Endothelial cell (in vitro differentiated cells): ENCODE measurements at regions not wholly inside any gene's neighbourhood (a gene's known extent, or its start where the extent isn't known, plus 50 kb on each side); places are given as distances from the start of the nearest gene placed in this dataset.

Experiments used
- DNase-seq: peaks from one replicate; pipeline ENCODE4 v3.0.0; 2021; ENCODE audit warnings: low spot score
- H3K27ac Mint-ChIP-seq: one replicate; pipeline ENCODE4 v1.8.0; 2021; ENCODE audit warnings: mixed read lengths, inconsistent platforms; ENCODE audit not compliant: unreplicated experiment
- H3K27me3 Mint-ChIP-seq: one replicate; pipeline ENCODE4 v1.8.0; 2021; ENCODE audit warnings: mild to moderate bottlenecking, moderate library complexity, mixed read lengths, inconsistent platforms; ENCODE audit not compliant: unreplicated experiment
- H3K36me3 Mint-ChIP-seq: one replicate; pipeline ENCODE4 v1.8.0; 2021; ENCODE audit warnings: mild to moderate bottlenecking, low read depth, mixed read lengths, inconsistent platforms; ENCODE audit not compliant: unreplicated experiment
- H3K4me1 Mint-ChIP-seq: one replicate; pipeline ENCODE4 v1.8.0; 2021; ENCODE audit warnings: mild to moderate bottlenecking, mixed read lengths, inconsistent platforms; ENCODE audit not compliant: unreplicated experiment
- H3K4me3 Mint-ChIP-seq: one replicate; pipeline ENCODE4 v1.8.0; 2021; ENCODE audit warnings: mild to moderate bottlenecking, mixed read lengths, inconsistent platforms; ENCODE audit not compliant: unreplicated experiment
- H3K9me3 Mint-ChIP-seq: one replicate; pipeline ENCODE4 v1.8.0; 2021; ENCODE audit warnings: mixed read lengths, inconsistent platforms; ENCODE audit not compliant: unreplicated experiment
- CTCF ChIP-seq: fragments of 200-600 bp; sonication (generic); IDR thresholded peaks from one replicate; pipeline ENCODE4 v1.5.0; 2021; ENCODE audit warnings: antibody characterized with exemption; ENCODE audit not compliant: unreplicated experiment

- H3K36me3 Mint-ChIP-seq: no peaks in the 10 kb centered on the region
- no peak overlapping the region for H3K27ac Mint-ChIP-seq
- peaks cover 2% of the 10 kb centered on the region for H3K27me3 Mint-ChIP-seq
- no peak overlapping the region for H3K4me3 Mint-ChIP-seq
- no peaks in the 10 kb centered on the region for H3K9me3 Mint-ChIP-seq
- no peak for TF ChIP-seq CTCF
- DNase-seq: no peak
- H3K4me1 Mint-ChIP-seq: peaks cover 5% of the 10 kb centered on the region
These were observed 85.5 kb upstream of the VANGL1 start for GRCh38 chr1:115556236-115556635.

GRCh38 chr1:115555446-115555845, 86.3 kb upstream of the VANGL1 start:
- no peak for DNase-seq
- Mint-ChIP-seq H3K4me3 (no peak overlapping the region), H3K36me3 (no peaks in the 10 kb centered on the region), H3K9me3 (no peaks in the 10 kb centered on the region), H3K4me1 (peaks cover 5% of the 10 kb centered on the region), H3K27me3 (peaks cover 2% of the 10 kb centered on the region), H3K27ac (no peak overlapping the region)
- TF ChIP-seq CTCF: no peak

- peaks cover 10% of the 10 kb centered on the region for H3K4me1 Mint-ChIP-seq
- no peak for TF ChIP-seq CTCF
- H3K4me3 Mint-ChIP-seq: no peak overlapping the region
- peaks cover 2% of the 10 kb centered on the region for H3K27me3 Mint-ChIP-seq
- no peak overlapping the region for H3K27ac Mint-ChIP-seq
- no peak for DNase-seq
- no peaks in the 10 kb centered on the region for H3K36me3 Mint-ChIP-seq
- no peaks in the 10 kb centered on the region for H3K9me3 Mint-ChIP-seq
These were observed 94.1 kb upstream of the VANGL1 start for GRCh38 chr1:115547696-115548095.

GRCh38 chr1:115546846-115547245, 94.9 kb upstream of the VANGL1 start:
- no peaks in the 10 kb centered on the region for H3K9me3 Mint-ChIP-seq
- H3K4me3 Mint-ChIP-seq: no peak overlapping the region
- TF ChIP-seq CTCF: no peak
- H3K4me1 Mint-ChIP-seq: peaks cover 5% of the 10 kb centered on the region
- DNase-seq: no peak
- H3K27me3 Mint-ChIP-seq: no peaks in the 10 kb centered on the region
- H3K27ac Mint-ChIP-seq: no peak overlapping the region
- H3K36me3 Mint-ChIP-seq: no peaks in the 10 kb centered on the region

- Mint-ChIP-seq H3K4me1 (peaks cover 5% of the 10 kb centered on the region), H3K36me3 (no peaks in the 10 kb centered on the region), H3K4me3 (no peak overlapping the region), H3K27me3 (no peaks in the 10 kb centered on the region), H3K27ac (no peak overlapping the region), H3K9me3 (no peaks in the 10 kb centered on the region)
- DNase-seq: peak; percentile 47
- no peak for TF ChIP-seq CTCF
These were observed 95.7 kb upstream of the VANGL1 start for GRCh38 chr1:115545791-115546733.
